Omental fat pad (tissue), 3 donors: ENCODE measurements at regions not wholly inside any gene's neighbourhood (a gene's known extent, or its start where the extent isn't known, plus 50 kb on each side); places are given as distances from the start of the nearest gene placed in this dataset.

Experiments
- ATAC-seq: fragments of 150-250 bp; one replicate; pipeline ENCODE4 v1.9.1; 2016; ENCODE audit warnings: mild to moderate bottlenecking, moderate library complexity; ENCODE audit not compliant: low FRiP score
- DNase-seq: peaks from one replicate; pipeline ENCODE4 v3.0.0-alpha.2; 2019; ENCODE audit warnings: low spot score
- TF ChIP-seq, protein P1 (sequence below), 3 donors: fragments of 450-650 bp; IDR thresholded peaks; one replicate each; pipeline ENCODE4 v1.5.1; 2016 to 2017; ENCODE audit warnings: antibody characterized with exemption in 3 of 3, mild to moderate bottlenecking in 3 of 3, moderate library complexity in 2 of 3

DNA sequence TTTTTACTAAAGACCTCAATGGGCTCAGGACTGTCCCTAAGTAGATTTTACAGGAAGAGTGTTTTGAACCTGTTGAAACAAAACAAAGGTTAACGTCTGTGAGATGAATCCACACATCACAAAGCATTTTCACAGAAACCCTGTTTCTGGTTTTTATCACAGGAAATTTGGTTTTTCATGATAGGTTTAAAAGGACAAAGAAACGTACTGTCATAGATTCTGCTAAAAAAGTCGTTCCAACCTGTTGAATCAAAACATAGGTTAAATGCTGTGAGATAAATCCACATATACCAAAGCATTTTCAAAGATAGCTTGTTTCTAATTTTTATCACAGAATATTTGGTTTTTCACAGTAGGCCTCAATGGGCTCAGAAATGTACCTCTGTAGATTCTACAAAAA, 1531.0 kb downstream of the UQCRFS1 start:
- DNase-seq (no peak), ATAC-seq (no peak)
- TF ChIP-seq, protein P1, sequence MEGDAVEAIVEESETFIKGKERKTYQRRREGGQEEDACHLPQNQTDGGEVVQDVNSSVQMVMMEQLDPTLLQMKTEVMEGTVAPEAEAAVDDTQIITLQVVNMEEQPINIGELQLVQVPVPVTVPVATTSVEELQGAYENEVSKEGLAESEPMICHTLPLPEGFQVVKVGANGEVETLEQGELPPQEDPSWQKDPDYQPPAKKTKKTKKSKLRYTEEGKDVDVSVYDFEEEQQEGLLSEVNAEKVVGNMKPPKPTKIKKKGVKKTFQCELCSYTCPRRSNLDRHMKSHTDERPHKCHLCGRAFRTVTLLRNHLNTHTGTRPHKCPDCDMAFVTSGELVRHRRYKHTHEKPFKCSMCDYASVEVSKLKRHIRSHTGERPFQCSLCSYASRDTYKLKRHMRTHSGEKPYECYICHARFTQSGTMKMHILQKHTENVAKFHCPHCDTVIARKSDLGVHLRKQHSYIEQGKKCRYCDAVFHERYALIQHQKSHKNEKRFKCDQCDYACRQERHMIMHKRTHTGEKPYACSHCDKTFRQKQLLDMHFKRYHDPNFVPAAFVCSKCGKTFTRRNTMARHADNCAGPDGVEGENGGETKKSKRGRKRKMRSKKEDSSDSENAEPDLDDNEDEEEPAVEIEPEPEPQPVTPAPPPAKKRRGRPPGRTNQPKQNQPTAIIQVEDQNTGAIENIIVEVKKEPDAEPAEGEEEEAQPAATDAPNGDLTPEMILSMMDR (IDR thresholded peaks at IDR 0.05) = no peak

DNA sequence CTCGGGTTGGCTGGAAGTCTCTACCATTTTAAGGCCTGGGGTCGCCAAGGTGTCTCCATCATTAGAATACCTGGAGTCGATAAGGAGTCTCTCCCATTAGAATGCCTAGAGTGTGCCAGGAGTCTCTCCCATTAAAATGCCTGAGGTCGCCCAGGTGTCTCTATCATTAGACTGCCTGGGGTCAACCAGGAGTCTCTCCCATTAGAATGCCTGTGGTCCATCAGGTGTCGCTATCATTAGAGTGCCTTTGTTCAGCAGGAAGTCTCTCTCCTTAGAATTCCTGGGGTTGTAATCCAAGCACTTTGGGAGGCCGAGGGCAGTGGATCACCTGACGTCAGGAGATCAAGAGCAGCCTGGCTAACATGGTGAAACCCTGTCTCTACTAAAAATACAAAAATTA, 1533.0 kb downstream of the UQCRFS1 start:
- TF ChIP-seq, protein P1 (IDR thresholded peaks at IDR 0.05) = no peak
- no peak for ATAC-seq
- DNase-seq = no peak

DNA sequence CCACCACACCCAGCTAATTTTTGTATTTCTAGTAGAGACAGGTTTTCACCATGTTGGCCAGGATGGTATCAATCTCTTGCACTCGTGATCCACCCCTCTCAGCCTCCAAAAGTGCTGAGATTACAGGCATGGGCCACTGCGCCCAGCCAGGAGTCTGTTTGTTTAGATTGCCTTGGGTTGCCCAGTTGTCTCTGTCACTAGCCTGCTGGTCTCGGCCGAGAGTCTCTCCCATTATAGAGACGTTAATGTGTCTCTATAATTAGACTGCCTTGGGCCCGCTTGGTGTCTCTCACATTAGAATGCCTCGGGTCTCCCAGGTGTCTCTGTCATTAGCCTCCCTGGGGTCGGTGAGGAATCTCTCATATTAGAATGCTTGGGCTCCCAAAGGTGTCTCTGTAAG, 1533.6 kb downstream of the UQCRFS1 start:
- DNase-seq (no peak), ATAC-seq (no peak)
- TF ChIP-seq, protein P1 (IDR thresholded peaks at IDR 0.05) = no peak

DNA sequence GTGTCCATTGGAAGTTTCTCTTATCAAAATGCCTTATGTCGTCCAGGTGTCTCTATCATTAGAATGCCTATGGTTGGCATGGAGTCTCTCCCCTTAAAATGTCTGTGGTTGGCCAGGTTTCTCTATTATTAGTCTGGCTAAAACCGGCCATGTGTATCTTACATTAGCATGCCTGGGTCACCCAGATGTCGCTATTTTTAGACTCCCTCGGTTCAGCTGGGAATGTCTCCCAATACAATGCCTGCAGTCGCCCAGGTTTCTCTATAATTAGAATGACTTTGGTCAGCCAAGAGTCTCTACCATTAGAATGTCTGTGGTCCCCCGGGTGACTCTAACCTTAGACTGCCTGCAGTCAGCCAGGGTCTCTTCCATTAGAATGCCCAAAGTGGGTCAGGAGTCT, 1536.1 kb downstream of the UQCRFS1 start:
- no peak for ATAC-seq
- DNase-seq = no peak
- TF ChIP-seq, protein P1 (IDR thresholded peaks at IDR 0.05) = no peak

DNA sequence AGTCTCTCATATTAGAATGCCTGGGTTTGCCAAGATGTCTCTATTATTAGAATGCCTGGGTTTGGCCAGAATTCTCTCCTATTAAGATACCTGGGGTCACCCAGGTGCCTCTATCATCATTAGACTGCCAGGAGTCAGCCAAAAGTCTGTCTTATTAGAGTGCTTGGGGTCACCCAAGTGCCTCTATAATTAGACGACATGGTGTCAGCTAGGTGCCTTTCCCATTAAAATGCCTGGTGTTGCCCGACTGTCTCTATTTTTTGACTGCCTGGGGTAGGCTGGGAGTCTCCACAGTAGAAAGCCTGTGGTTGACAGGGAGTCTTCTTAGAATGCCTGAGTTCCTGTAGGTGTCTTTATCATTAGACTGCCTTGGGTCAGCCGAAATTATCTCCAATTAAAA, 1536.6 kb downstream of the UQCRFS1 start:
- ATAC-seq (no peak), DNase-seq (no peak)
- TF ChIP-seq, protein P1 (IDR thresholded peaks at IDR 0.05) = no peak

DNA sequence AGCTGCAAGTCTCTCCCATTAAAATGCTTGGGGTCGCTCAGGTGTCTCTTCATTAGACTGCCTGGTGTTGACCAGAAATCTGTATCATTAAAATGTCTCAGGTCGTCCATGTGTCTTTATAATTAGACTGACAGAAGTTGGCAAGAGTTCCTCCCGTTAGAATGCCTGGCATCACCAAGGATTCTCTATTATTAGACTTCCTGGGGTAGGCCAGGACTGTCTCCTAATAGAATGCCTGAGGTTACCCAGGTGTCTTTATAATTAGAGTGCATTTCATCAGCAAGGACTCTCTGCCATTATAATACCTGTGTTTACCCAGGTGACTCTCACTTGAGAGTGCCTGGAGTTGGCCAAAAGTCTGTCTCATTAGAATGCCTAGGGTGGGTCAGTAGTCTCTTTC, 1537.2 kb downstream of the UQCRFS1 start:
- TF ChIP-seq, protein P1 (IDR thresholded peaks at IDR 0.05) = no peak
- no peak for DNase-seq
- no peak for ATAC-seq

DNA sequence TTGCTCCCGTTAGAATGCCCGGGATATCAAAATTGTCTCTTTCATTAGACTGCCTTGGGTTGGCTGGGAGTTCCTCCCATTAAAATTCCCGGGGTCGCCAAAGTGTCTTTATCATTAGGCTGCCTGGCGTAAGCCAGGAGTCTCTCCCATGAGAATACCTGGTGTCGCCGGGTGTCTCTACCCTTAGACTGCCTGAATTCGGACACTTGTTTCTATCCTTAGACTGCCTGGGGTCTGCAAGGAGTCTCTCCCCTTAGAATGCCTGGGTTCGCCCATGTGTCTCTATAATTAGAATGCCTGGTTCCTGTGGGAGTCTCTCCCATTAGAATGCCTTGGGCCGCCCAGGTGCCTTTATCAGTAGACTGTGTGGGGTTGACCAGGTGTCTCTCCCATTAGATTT, 1538.2 kb downstream of the UQCRFS1 start:
- TF ChIP-seq, protein P1 (IDR thresholded peaks at IDR 0.05) = no peak
- no peak for DNase-seq
- ATAC-seq = no peak
